ENCODE measurements at regions not wholly inside any gene's neighbourhood (a gene's known extent, or its start where the extent isn't known, plus 50 kb on each side); places are given as distances from the start of the nearest gene placed in this dataset.

DNA sequence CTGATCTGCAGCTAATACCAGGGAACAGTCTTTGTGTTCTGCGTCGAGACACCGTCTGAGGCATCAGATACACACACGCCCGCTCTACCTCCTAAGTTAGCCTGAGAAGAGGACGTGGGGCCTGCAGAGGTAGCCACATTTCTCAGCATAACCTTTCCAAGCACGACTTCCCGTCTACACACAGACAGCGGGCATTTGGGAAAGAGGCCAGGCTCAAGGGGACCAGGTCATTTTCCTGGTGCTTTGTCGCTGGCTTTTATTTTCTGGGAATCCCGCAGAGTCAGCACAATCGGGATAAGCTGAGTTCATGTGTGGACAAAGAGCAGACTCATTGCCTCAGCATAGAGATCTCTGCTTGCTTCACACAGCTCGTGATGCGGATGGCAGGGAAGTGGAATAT, 72.5 kb upstream of the SMYD2 start:
- no peak for DNase-seq

DNA sequence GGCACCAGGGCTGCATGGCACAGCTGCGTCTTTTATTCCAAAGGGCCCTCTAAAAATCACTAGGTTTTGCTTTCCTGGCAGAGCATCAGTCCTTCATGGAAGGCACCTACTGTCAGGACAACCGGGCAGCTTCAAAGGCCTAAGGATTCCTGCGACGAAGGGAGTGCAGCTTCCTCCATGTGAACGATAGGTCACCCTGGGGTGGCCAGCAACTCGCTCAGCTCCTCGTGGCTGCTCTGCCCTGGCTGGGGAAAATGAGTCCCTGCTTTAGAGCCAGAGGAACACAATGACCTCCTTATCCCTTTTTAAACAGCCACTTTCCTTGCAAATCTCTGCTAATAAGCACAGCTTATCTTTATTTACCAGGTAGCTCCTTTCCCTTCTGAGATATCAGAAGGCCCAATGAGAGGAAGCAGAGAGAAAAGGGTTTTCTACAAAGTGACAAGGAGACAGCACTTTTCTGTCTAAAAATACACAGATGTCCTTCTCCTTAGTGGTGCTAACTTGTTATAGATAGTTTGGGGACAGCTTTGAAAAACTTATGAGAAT, 71.6 kb upstream of the SMYD2 start:
- DNase-seq = no peak

DNA sequence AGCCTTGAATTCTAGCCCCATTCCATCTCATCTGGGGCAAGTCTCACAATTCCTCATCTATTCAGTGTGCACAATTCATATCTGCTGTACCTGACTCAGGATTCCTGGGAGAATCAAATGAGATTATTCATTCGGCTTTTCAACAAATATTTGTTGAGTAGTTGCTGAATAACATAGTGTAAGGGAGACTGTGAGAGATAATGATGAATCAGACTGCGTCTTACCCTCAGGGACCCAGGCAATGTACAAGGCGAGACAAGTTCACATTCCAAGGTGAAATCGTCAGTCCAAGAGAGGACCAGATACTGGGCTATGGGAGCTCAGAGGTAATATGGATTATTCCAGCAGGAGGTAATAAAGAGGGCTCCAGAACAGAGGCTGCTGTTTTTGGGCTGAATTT, 67.8 kb upstream of the SMYD2 start:
- no peak for DNase-seq

DNA sequence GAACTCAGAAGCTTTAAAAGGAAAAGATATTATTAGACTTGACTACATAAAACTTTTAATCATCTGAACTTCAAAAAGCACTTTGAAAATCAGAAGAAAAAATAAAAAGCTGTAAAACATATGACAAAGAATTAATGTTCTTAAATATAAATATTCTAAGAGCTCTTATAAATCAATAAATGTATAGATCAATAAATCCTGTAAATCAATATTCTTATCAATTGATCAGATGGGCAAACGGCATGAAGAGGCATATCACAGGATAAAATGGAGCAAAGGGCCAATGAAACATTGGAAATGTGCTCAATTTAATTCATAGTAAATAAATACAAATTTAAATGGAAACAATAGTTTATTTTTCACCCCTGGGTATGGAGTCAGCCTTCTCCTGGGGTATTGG, 66.1 kb upstream of the SMYD2 start:
- no peak for DNase-seq

DNA sequence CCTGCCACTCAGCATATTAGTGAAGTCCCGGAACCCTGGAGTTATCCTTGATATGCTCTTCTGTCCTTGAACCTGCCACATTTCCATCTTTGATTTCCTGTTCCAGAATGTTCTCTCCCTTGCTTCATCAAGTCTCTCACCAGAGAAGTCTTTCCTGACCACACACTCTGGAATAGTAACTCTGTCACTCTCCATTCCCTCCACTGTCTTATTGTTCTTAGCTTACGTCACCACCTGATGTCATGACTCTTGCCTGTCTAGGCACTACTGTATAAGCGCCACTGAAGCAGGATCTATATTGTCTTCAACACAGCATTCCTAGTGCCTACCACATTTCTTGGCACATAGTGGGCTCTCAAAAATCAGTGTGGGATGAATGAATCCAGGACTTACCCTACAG, 65.4 kb upstream of the SMYD2 start:
- DNase-seq = no peak

DNA sequence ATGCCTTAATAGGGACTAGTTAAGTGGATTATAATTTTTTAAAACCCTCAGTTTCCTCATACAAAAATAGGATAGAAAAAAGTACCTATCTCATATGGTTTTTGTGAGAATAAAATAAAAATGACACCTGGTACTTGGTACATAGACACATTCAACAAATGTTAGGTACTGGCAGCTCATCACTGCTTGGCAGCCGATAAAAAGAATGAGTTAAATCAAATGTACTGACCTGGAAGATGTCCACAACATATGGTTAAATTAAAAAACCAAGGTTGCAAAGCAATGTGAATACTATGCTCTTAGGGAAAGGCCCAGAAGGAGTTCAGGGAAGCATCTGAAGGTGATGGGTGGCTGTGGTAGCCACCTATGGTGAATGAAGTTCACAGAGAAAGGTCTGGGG, 64.9 kb upstream of the SMYD2 start:
- DNase-seq = no peak

DNA sequence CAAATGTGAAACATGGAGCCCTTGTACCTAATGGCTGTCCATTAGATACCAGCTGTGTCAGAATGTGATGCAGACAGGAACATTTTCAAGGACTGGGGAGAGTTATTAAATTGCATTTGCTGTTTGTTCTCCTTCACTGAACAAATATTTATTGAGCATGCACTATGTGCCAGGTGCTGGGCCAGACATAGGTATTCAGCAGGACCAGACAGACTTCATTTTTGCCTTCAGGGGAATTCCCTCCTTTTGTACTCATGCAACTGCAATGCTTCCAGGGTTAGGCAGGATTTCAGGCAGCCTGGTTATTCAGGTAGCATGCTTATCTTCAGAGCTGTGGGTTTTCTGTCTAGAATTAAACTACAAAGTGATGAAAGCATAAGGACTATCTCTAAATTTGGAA, 64.2 kb upstream of the SMYD2 start:
- no peak for DNase-seq

DNA sequence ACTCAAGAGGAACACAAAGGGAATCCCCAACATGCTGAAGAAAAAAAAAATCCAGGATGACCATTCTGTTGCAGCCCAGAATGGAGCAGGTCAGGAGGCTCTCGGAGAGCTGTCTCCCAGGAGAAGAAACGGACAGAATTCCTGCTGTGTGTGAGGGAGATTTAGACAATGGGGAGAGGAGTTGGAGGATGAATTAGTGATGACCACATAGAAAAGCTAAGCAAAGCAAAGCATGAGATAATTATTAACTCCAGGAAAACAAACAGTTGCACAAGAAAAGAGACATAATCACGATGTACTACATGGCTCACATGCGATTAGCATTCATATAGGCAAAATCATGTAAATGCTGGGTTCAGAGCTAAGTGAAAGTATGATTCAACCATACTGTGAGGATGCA, 61.1 kb upstream of the SMYD2 start:
- DNase-seq = no peak

DNA sequence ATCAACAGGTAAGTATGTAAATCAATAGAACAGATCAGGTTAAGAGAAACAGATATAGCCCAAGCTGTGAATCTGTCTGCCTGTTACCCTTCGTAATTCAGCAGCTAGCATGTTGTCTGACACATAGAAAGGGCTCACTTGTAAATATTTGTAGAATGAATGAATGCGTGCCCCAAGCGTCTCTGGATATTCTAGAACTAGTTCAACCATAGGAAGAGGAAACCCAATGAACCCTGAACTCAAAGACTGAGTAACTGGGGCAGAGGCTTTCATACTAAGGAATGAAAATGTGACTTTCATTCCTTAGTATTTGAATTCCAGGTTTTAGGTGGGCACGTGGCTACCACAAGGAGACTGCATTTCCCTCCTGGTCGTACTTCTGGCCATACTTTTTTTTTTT, 60.1 kb upstream of the SMYD2 start:
- no peak for DNase-seq

DNA sequence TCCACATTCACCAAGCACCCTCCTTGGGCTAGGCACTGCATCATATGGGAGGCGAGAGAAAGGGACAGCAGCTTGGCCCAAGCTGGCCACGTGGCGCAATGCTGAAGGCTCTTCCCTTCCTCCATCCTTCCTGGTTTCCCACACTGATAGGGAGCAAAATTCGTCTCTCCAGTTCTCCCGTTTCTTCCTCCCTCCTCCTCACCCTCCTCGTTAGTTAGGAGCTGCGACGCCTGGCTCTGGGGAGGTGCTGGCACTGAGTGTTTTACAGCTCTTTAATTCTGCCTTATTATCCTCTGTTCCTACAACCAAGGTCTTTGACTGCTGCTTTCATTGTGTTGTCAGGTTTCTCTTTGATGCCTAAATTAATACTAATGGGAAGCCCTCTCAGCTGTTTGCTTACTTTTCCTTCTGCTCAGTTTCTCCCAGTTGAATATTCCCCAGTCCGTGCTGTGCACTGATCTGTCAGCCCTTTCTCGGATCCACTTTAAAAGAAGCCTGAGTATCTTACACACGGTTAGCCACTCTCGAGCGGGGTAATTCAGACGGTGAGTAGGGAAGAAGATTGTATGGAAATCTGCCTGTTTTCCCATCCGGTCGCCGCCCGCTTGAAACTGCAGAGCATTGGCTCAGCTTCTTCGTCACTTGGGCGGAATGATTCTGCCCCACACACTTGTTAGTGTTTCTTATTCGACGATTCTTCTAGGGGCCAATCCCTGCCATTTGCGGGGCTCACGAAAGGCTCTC, 56.2 kb upstream of the SMYD2 start:
- no peak for DNase-seq

DNA sequence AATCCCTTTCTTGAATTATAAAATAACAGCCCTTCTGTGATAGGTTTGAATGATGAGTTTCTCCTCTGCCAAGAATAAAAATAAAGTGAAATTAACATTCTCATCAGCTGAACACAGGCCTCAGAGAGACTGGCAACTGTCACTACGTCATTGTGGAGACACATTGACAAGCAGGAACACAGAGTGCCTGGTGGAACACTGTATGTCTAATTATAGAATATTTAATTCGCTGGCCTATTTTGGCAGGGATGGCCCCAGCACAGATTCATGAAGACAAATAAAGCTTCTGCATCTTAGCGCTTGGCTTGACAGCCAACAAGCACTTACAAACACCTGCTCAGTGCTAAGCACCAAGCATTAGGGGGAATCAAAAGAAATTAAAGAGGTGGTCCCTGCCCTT, 52.0 kb upstream of the SMYD2 start:
- DNase-seq = no peak

DNA sequence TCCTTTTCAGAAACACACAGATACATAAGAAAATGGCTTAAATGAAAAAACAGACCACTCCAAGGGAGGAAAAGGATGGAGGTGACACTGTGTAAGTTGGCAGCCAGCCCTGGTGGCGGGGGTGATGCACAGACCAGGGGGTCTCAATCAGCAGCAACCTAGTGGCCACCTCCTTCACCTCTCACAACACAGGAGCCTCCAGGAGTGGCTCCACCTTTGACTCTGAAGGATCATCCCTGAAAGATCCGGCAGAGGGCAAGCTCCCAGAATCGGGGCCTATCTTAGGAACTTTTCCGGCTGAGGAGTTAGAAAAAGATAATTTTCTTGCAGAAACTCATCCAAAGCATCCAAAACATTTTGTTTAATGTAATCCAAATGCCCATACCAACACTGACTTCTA, 51.2 kb upstream of the SMYD2 start:
- DNase-seq = no peak
